Activated CD8-positive, alpha-beta memory T cell treated with anti-CD3 and anti-CD28 coated beads, Interleukin-2, amount 10 ng/mL, durations not matched to agents 7 days and 5 days (primary cell): ENCODE measurements at regions not wholly inside any gene's neighbourhood (a gene's known extent, or its start where the extent isn't known, plus 50 kb on each side); places are given as distances from the start of the nearest gene placed in this dataset.

ENCODE experiments used
- ATAC-seq: fragments of 150-1000 bp; cut with Tn5 transposase; one replicate; pipeline ENCODE4 v1.10.0; 2021; ENCODE audit warnings: moderate library complexity
- CTCF ChIA-PET: fragments of 350-600 bp; sonication (Branson Sonifier 250); formaldehyde crosslinking; loops from one replicate; lab custom pipeline; 2021; ENCODE audit warnings: antibody characterized with exemption; lab: Charles Lee
- DNase-seq: peaks from one replicate; pipeline ENCODE4 v3.0.0-alpha.2; 2020
- H3K27ac Mint-ChIP-seq: one replicate; pipeline ENCODE4 v1.8.0; 2021; ENCODE audit warnings: mild to moderate bottlenecking, mixed read lengths
- H3K27me3 Mint-ChIP-seq: one replicate; pipeline ENCODE4 v1.8.0; 2021; ENCODE audit warnings: mixed read lengths
- H3K36me3 Mint-ChIP-seq: one replicate; pipeline ENCODE4 v1.8.0; 2021; ENCODE audit warnings: mild to moderate bottlenecking, mixed read lengths
- H3K4me1 Mint-ChIP-seq: one replicate; pipeline ENCODE4 v1.8.0; 2021; ENCODE audit warnings: mixed read lengths
- H3K4me3 Mint-ChIP-seq: one replicate; pipeline ENCODE4 v1.8.0; 2021; ENCODE audit warnings: mild to moderate bottlenecking, moderate library complexity, mixed read lengths
- H3K9me3 Mint-ChIP-seq: one replicate; pipeline ENCODE4 v1.8.0; 2022; ENCODE audit warnings: low read depth, mixed read lengths

DNA sequence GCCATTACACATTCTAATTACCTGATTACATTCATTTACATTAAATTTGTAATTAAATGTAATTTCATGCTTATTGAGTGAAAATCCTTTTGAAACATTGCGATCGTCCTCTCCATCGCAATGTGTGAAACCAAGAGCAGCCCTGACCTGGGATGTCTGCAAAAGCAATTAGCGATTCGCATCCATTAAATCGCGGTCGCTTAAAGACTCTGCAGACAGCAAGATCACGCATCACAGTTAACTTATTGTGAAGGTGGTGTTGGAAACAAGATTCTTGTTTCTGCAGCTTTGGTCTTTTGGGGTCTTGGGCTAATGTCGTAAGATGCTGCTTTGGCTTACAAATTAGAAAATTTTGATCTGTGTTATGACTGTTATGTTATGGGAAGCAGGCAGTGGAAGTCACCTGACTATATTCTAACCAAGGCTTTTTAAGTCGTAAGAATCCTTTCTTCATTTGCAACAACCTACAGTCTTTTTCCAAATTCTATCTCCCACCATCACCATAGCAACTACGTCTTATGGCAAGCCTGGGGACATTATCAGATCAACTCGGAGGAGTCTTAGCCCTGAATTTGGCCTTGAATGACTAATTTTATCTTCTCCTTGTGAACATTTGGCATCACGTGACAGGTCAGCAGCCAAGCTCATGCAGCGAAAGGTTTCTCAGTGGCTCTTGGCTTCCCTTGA lies 142.8 kb upstream of the SOX1 start:
- no peaks in the 10 kb centered on the region for H3K4me1 Mint-ChIP-seq
- H3K27ac Mint-ChIP-seq: no peak overlapping the region
- H3K4me3 Mint-ChIP-seq: no peak overlapping the region
- CTCF ChIA-PET: no interaction called here
- H3K27me3 Mint-ChIP-seq: no peaks in the 10 kb centered on the region
- DNase-seq: no peak
- no peak for ATAC-seq
- H3K36me3 Mint-ChIP-seq: no peaks in the 10 kb centered on the region
- no peaks in the 10 kb centered on the region for H3K9me3 Mint-ChIP-seq

DNA sequence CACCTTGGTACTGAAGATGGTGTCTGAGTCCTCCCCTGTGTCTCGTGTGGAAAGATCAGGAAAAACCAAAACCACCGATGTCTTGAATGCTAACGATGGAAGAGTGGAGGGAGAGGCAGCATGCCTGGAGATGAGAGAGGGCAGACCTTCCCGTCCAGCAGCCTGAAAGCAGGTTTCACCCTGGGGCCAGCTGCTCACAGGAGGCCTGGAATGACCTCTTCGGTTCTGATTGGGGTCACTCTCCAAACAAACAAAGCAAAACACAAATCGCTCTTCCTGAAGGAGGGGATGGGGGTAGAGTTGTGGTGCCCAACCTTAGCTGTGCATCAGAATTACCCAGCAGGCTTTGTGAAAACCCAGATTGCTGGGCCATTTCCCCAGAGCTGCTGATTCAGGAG lies 142.3 kb upstream of the SOX1 start:
- H3K4me3 Mint-ChIP-seq: no peak overlapping the region
- ATAC-seq: no peak
- H3K9me3 Mint-ChIP-seq: no peaks in the 10 kb centered on the region
- no peak for DNase-seq
- H3K36me3 Mint-ChIP-seq: no peaks in the 10 kb centered on the region
- CTCF ChIA-PET: no interaction called here
- H3K27ac Mint-ChIP-seq: no peak overlapping the region
- no peaks in the 10 kb centered on the region for H3K27me3 Mint-ChIP-seq
- no peaks in the 10 kb centered on the region for H3K4me1 Mint-ChIP-seq

DNA sequence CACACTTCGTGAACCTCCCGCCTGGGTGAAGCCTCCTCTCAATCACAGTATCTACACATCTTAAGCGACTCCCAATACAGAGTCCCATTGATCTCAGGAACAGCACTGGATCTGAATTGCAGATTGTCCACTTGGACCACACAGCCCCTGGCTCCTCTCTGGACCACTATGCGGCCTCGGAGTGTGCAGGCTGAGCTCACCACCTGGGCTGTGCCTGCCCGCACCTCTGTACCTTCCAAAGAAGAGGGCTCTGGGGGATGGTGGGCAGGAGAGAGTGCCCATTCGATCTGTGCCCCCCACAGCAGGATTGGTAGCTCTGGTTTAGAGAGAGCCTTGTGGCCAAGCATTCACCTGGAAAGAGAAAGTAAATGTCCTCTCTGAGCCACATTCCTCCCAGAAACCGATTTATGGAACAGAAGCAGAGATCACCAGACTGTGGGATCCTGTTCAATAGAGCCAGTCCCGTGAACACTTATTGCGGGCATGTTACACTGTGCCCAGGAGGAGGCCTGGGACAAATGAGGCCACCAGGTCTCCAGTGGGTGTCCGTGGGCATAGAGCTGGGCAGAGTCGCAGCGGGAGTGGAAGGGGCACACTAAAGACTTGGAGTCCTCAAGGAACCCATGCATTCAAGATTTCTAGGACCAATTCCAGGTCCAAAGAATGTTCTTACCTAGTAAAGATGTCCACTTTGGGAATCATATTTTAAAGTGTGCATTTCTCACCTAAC lies 141.6 kb upstream of the SOX1 start:
- no peaks in the 10 kb centered on the region for H3K36me3 Mint-ChIP-seq
- no peaks in the 10 kb centered on the region for H3K27me3 Mint-ChIP-seq
- CTCF ChIA-PET: no interaction called here
- H3K27ac Mint-ChIP-seq: no peak overlapping the region
- DNase-seq (no peak), ATAC-seq (no peak)
- no peaks in the 10 kb centered on the region for H3K4me1 Mint-ChIP-seq
- no peaks in the 10 kb centered on the region for H3K9me3 Mint-ChIP-seq
- H3K4me3 Mint-ChIP-seq: no peak overlapping the region

DNA sequence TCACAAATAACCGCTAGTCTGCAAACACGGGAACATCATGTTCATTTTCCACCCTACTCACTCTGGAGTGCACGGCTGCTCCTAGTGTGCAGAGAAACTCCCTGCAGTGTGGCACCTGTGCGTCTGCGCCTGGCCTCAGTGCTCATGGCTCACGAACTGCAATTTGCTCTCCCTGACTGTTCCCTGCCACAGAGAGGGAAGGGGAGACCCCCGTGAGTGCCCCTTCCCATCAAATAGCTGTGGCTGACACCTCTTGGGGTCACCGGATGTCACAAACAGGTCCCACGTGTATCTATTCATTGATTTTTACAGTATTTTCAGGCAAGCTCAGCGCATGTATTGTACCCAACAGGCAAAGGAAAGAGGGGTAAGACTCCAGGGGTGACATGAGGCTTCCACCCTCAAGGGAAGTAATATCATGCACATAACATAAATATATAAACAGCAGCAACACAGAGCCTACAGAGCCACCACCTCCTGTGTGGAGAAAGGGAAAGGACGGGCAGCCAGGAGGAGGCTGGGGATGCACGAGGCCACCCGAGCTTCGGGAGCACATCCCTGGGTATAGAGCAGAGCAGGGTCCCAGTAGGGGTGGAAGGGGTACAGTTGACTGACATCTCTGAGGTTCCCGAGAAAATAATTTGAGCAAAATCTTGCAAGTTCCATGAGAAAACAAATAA lies 140.3 kb upstream of the SOX1 start:
- Mint-ChIP-seq H3K27me3 (no peaks in the 10 kb centered on the region), H3K4me1 (no peaks in the 10 kb centered on the region), H3K9me3 (no peaks in the 10 kb centered on the region), H3K36me3 (no peaks in the 10 kb centered on the region), H3K27ac (no peak overlapping the region), H3K4me3 (no peak overlapping the region)
- DNase-seq (no peak), ATAC-seq (no peak)
- CTCF ChIA-PET: no interaction called here

DNA sequence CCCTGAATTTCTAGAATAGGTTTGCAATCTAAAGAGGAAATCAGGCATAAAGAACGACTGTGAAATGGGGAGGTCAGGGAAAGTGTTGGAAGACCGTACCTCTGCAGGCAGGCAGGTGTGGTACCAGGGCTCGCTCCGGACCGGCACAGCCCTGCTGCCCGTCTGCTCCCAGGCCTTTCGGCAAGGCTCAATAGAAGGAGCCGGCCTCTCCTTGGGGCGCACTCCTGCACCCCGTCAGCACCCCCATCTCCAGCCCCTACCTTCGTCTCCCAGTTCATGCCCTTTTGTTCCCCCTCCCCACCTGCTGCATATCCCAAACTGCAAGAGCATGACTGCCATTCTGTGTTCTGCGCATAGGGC lies 139.8 kb upstream of the SOX1 start:
- CTCF ChIA-PET: no interaction called here
- H3K27ac Mint-ChIP-seq: no peak overlapping the region
- no peak for ATAC-seq
- DNase-seq: no peak
- H3K9me3 Mint-ChIP-seq: no peaks in the 10 kb centered on the region
- H3K36me3 Mint-ChIP-seq: no peaks in the 10 kb centered on the region
- H3K27me3 Mint-ChIP-seq: no peaks in the 10 kb centered on the region
- H3K4me3 Mint-ChIP-seq: no peak overlapping the region
- no peaks in the 10 kb centered on the region for H3K4me1 Mint-ChIP-seq

DNA sequence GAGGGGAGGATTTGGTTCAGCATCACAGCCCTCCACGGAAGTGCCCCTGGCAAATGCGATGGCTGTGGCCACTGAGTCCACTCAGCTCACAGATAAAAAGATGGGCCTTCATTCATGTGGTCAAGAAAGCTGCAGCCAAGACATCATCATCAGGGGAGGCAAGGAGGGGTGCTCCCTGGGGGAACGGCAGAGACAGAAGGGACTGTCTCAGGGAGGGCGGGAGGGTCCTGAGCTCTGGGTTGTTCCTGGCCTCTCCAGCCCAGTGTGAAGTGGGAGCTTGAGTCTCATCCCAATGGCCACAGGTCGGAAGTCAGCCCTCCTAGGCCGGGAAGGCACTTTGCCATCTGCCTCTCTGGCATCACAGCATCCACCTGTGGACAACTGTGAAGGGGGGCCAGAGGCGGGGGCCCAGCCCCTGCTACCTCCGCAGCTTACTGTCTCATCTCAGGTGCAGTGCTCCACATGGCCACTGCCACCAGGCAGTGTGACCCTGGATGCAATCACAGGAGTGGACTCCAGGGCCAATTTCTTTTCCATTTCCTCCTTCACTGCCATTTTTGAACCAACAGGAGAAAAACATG lies 137.8 kb upstream of the SOX1 start:
- CTCF ChIA-PET: no interaction called here
- Mint-ChIP-seq H3K4me3 (no peak overlapping the region), H3K36me3 (no peaks in the 10 kb centered on the region), H3K27me3 (no peaks in the 10 kb centered on the region), H3K9me3 (no peaks in the 10 kb centered on the region), H3K4me1 (no peaks in the 10 kb centered on the region), H3K27ac (no peak overlapping the region)
- ATAC-seq (no peak), DNase-seq (no peak)

DNA sequence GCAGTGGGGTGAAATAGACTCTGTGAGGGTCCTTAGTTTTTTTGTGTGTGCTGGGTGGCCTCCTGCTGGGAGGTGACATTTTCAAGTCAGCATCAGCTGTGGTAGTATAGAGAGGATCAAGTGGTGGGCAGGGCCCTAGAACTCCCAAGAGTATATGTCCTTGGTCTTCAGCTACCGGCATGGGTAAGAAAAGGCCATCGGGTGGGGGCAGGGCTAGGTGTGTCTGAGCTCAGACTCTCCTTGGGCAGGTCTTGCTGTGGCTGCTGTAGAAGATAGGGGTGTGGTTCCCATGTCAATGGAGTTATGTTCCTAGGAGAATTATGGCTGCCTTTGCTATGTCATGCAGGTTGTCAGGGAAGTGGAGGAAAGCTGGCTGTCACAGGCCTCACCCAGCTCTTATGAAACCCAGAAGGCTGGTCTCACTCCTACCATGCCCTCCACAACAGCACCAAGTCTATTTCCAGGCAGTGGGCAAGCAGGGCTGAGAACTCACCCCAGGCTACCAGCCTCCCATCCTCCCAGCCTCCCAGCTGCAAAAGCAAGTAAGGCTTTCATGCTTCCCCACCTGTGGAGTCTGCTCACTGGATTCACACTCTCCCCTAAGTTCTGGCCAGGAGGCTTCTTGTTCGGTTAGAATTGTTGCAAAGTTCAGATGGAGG lies 130.6 kb upstream of the SOX1 start:
- Mint-ChIP-seq H3K4me3 (no peak overlapping the region), H3K27me3 (no peaks in the 10 kb centered on the region), H3K27ac (no peak overlapping the region), H3K36me3 (no peaks in the 10 kb centered on the region), H3K4me1 (no peaks in the 10 kb centered on the region), H3K9me3 (peaks cover 4% of the 10 kb centered on the region)
- DNase-seq (peak; percentile 14), ATAC-seq (no peak)
- CTCF ChIA-PET: no interaction called here

DNA sequence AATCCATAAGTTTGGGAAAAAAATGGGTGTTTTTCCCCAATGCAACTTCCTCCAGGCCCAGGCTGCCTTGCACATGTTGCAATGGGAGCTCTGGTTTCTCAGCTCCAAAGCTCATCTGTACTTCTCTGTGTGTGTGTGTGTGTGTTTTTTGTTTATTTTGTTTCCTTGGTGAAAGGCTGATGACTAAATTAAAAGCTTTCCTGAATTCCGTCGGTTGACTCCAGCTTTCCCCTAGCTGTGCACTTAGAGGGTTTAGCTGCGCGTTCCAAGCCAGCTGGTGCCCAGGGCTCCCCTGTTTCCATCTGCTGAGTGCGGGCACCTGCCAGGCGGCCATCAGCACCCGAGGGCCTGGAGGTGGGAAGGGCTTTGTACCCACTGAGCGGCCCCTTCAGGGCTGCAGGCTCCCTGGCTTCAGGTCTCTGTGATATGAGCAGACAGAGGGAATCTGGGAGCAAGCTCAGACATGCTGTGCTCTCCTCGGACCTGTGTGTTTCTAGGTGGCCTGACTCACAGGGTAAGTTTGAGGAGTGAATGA lies 129.1 kb upstream of the SOX1 start:
- no peaks in the 10 kb centered on the region for H3K36me3 Mint-ChIP-seq
- no peaks in the 10 kb centered on the region for H3K27me3 Mint-ChIP-seq
- H3K9me3 Mint-ChIP-seq: peaks cover 4% of the 10 kb centered on the region
- no peaks in the 10 kb centered on the region for H3K4me1 Mint-ChIP-seq
- DNase-seq (peak; percentile 15), ATAC-seq (no peak)
- no peak overlapping the region for H3K4me3 Mint-ChIP-seq
- no peak overlapping the region for H3K27ac Mint-ChIP-seq
- CTCF ChIA-PET: no interaction called here

DNA sequence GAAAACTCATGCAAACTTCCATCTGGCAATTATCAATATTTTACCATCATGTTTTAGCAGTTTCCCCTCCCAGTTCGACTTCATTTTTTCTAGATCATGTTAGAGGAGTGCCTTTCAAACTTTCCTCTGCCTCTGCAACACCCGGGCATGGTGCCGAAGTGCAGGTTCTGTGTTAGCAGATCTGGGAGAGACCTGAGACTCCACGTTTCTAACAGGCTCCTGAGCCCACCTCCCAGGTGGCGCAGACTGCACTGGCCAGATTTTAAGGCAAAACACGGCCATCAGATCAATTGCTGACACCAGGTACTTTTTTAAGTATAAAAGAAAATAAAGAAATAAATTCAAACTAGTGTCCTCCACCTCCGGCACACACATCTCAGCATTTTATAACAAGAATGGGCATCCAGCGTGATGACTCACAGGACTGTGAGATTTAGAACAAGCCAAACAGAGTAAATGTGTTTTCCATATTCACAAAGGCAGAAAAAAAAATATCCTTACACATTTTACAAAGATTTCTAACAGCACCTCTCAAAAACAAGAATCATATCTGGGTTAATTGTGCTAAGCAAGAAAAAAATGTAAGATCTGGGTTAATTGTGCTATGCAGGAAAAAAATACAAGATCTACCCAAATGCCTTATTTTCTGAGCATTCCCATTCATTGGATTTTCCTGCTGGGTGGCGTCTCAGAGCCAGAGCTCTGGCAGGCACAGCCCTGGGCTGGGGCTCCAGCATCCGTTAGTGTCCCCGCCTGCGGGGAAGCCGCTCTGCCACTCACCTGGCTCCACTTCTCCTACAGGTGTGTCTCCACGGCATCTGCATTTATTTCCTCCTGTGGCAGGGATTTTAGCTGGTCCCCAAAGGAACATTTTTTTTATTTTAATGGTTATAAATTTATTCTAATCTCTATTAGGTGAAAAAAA lies 127.9 kb upstream of the SOX1 start:
- CTCF ChIA-PET: no interaction called here
- Mint-ChIP-seq H3K4me3 (no peak overlapping the region), H3K9me3 (peaks cover 4% of the 10 kb centered on the region), H3K27me3 (no peaks in the 10 kb centered on the region), H3K36me3 (no peaks in the 10 kb centered on the region), H3K27ac (no peak overlapping the region), H3K4me1 (no peaks in the 10 kb centered on the region)
- DNase-seq (peak; percentile 19), ATAC-seq (no peak)

DNA sequence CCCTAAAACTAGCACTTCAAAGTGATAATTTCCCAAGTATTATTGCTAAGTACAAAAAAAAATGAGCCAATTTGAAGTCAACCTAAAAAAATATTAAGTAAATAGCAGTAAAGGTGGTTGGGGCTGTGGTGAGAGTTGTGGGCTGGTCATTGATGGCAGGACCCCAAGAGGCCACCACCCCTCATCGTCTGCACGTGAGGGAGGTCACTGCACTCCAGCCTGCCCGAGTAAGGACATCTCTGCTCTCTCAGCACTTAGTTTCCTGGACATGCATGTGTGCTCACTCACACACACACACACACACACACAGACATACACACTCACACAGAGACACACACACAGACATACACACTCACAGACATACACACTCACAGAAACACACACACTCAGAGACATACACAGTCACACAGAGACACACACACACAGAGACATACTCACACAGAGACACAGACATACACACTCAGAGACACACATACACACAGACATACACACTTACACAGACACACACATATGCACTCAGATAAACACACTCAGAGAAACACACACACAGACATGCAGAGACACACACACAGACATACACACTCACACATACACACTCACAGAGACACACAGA lies 127.2 kb upstream of the SOX1 start:
- Mint-ChIP-seq H3K36me3 (no peaks in the 10 kb centered on the region), H3K27ac (no peak overlapping the region), H3K4me3 (no peak overlapping the region), H3K27me3 (no peaks in the 10 kb centered on the region), H3K4me1 (no peaks in the 10 kb centered on the region), H3K9me3 (peaks cover 4% of the 10 kb centered on the region)
- no peak for ATAC-seq
- DNase-seq: peak; percentile 5
- CTCF ChIA-PET: no interaction called here

DNA sequence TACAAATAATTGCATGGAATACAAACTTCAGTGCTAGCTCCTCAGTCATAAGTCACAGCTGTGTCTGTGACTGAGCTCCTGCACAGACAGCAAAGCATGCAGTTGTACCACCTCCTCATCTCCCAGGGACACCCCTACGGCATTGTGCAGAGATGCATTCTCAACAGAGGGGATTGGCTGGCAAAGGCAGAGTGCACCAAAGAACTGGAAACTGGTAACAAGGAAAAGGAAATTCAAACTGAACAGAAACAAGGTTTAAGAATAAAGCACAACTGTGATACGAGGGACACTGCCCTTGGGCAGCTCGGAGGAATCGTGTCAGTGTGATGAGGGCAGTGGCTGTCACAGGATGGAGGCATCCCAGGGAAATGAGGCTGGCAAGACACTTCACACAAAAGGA lies 126.1 kb upstream of the SOX1 start:
- Mint-ChIP-seq H3K4me3 (no peak overlapping the region), H3K27ac (no peak overlapping the region), H3K4me1 (no peaks in the 10 kb centered on the region), H3K36me3 (no peaks in the 10 kb centered on the region), H3K9me3 (peaks cover 4% of the 10 kb centered on the region), H3K27me3 (no peaks in the 10 kb centered on the region)
- no peak for ATAC-seq
- peak; percentile 23 for DNase-seq
- CTCF ChIA-PET: no interaction called here

DNA sequence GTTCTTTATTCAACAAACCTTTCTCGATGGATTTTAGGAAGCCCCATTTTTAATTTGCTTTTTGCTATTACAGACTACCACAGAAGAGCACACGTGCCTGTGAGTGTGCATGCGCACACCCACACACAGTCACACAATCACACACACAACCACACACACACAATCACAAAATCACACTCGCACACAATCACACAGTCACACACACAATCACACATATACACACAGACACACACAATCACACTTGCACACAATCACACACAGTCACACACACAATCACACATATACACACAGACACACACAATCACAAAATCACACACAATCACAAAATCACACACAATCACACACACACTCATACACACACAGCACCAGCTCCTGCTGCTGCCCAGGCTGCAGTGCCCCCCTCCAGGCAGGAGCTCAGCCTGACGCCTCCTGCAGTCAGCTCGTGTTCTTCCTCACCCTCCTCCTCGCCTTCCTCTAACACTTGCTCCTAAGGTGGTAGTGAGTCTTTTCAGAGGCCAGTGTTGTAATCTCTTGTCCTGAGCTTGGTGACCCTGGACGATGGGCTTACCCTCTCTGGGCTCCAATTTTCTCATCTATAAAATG lies 125.0 kb upstream of the SOX1 start:
- CTCF ChIA-PET: no interaction called here
- DNase-seq: peak; percentile 4
- Mint-ChIP-seq H3K36me3 (no peaks in the 10 kb centered on the region), H3K4me3 (no peak overlapping the region), H3K4me1 (no peaks in the 10 kb centered on the region), H3K27ac (no peak overlapping the region), H3K27me3 (no peaks in the 10 kb centered on the region), H3K9me3 (peaks cover 4% of the 10 kb centered on the region)
- ATAC-seq: no peak
